HUES48 (cell line): ENCODE measurements at regions not wholly inside any gene's neighbourhood (a gene's known extent, or its start where the extent isn't known, plus 50 kb on each side); places are given as distances from the start of the nearest gene placed in this dataset.
"Not testable (repeated sequence)": the region's sequence is repeated elsewhere in the genome, so short reads cannot be mapped to it uniquely, and the experiment has no call there.

ENCODE experiments used
- H3K27ac ChIP-seq: one replicate; pipeline ENCODE4 v1.7.0; 2013; ENCODE audit warnings: low read depth, low read length, inconsistent platforms
- H3K27me3 ChIP-seq: 2 replicates; pipeline ENCODE4 v1.6.1; 2013; ENCODE audit warnings: mild to moderate bottlenecking, low read length; ENCODE audit not compliant: control insufficient read depth, insufficient read depth
- H3K36me3 ChIP-seq: 2 replicates; pipeline ENCODE4 v1.6.1; 2013; ENCODE audit warnings: low read length; ENCODE audit not compliant: control insufficient read depth, insufficient read depth
- H3K4me1 ChIP-seq: 2 replicates; pipeline ENCODE4 v1.6.1; 2013; ENCODE audit warnings: mild to moderate bottlenecking, low read length; ENCODE audit not compliant: control insufficient read depth, insufficient read depth
- H3K4me3 ChIP-seq: 2 replicates; pipeline ENCODE4 v1.5.1; 2013; ENCODE audit warnings: mild to moderate bottlenecking, low read depth, low read length
- H3K9ac ChIP-seq: 2 replicates; pipeline ENCODE4 v1.6.1; 2013; ENCODE audit warnings: mild to moderate bottlenecking, low read depth, low read length, moderate library complexity
- H3K9me3 ChIP-seq: 2 replicates; pipeline ENCODE4 v1.6.1; 2013; ENCODE audit warnings: low read length; ENCODE audit not compliant: control insufficient read depth, insufficient read depth

- not testable (repeated sequence) for H3K27me3 ChIP-seq, H3K9ac ChIP-seq, H3K9me3 ChIP-seq, H3K36me3 ChIP-seq, H3K27ac ChIP-seq, H3K4me3 ChIP-seq, H3K4me1 ChIP-seq
Measured at GRCh38 chr10:46749470-46749869, 161.8 kb upstream of the PTPN20 start.

- H3K36me3 ChIP-seq, H3K9ac ChIP-seq, H3K9me3 ChIP-seq, H3K4me1 ChIP-seq, H3K4me3 ChIP-seq, H3K27ac ChIP-seq, H3K27me3 ChIP-seq: not testable (repeated sequence)
Measured at GRCh38 chr10:46753763-46754162, 157.5 kb upstream of the PTPN20 start.

GRCh38 chr10:46761471-46761870 lies 149.8 kb upstream of the PTPN20 start:
- not testable (repeated sequence) for H3K27me3 ChIP-seq, H3K9ac ChIP-seq, H3K27ac ChIP-seq, H3K4me1 ChIP-seq, H3K4me3 ChIP-seq, H3K36me3 ChIP-seq, H3K9me3 ChIP-seq

GRCh38 chr10:46768515-46769291 lies 142.5 kb upstream of the PTPN20 start:
- not testable (repeated sequence) for H3K9ac ChIP-seq, H3K9me3 ChIP-seq, H3K36me3 ChIP-seq, H3K4me3 ChIP-seq, H3K27ac ChIP-seq, H3K27me3 ChIP-seq, H3K4me1 ChIP-seq

GRCh38 chr10:46773178-46773896 lies 137.9 kb upstream of the PTPN20 start:
- H3K27me3 ChIP-seq, H3K27ac ChIP-seq: not testable (repeated sequence)

GRCh38 chr10:46773897-46774236 lies 137.4 kb upstream of the PTPN20 start:
- not testable (repeated sequence) for H3K4me3 ChIP-seq, H3K36me3 ChIP-seq, H3K4me1 ChIP-seq, H3K9me3 ChIP-seq, H3K9ac ChIP-seq, H3K27me3 ChIP-seq, H3K27ac ChIP-seq

More at GRCh38 chr10:46773178-46773896, 137.9 kb upstream of the PTPN20 start:
- not testable (repeated sequence) for H3K9me3 ChIP-seq, H3K9ac ChIP-seq, H3K36me3 ChIP-seq, H3K4me1 ChIP-seq, H3K4me3 ChIP-seq

- not testable (repeated sequence) for H3K9ac ChIP-seq, H3K27me3 ChIP-seq, H3K9me3 ChIP-seq, H3K27ac ChIP-seq, H3K4me3 ChIP-seq, H3K36me3 ChIP-seq, H3K4me1 ChIP-seq
Measured at GRCh38 chr10:46774366-46774765, 136.9 kb upstream of the PTPN20 start.

- not testable (repeated sequence) for H3K27me3 ChIP-seq, H3K36me3 ChIP-seq, H3K4me1 ChIP-seq, H3K9me3 ChIP-seq, H3K27ac ChIP-seq, H3K9ac ChIP-seq, H3K4me3 ChIP-seq
Measured at GRCh38 chr10:46774945-46775667, 136.1 kb upstream of the PTPN20 start.

GRCh38 chr10:46775668-46776059 lies 135.6 kb upstream of the PTPN20 start:
- H3K4me1 ChIP-seq, H3K27me3 ChIP-seq, H3K9me3 ChIP-seq, H3K36me3 ChIP-seq, H3K4me3 ChIP-seq, H3K9ac ChIP-seq, H3K27ac ChIP-seq: not testable (repeated sequence)

- not testable (repeated sequence) for H3K9me3 ChIP-seq, H3K27me3 ChIP-seq, H3K9ac ChIP-seq, H3K4me1 ChIP-seq, H3K36me3 ChIP-seq, H3K4me3 ChIP-seq, H3K27ac ChIP-seq
Measured at GRCh38 chr10:46779571-46779970, 131.7 kb upstream of the PTPN20 start.

- not testable (repeated sequence) for H3K27ac ChIP-seq, H3K36me3 ChIP-seq, H3K4me3 ChIP-seq, H3K27me3 ChIP-seq, H3K4me1 ChIP-seq, H3K9me3 ChIP-seq, H3K9ac ChIP-seq
Measured at GRCh38 chr10:46780164-46780563, 131.1 kb upstream of the PTPN20 start.
